ENCODE measurements at regions not wholly inside any gene's neighbourhood (a gene's known extent, or its start where the extent isn't known, plus 50 kb on each side); places are given as distances from the start of the nearest gene placed in this dataset.

GRCh38 chr3:70631716-70632307, 319.4 kb upstream of the MDFIC2 start:
- no peak overlapping the region for H3K9ac ChIP-seq (replicated peaks; ENCODE audit: extremely low read depth, insufficient read depth, low read length)
- H3K4me2 ChIP-seq (ENCODE audit: insufficient read depth, low read length): no peak overlapping the region
- H4K20me1 ChIP-seq (replicated peaks; ENCODE audit: control insufficient read depth, extremely low read depth, insufficient read depth, low read length): no peaks in the 10 kb centered on the region
- intact Hi-C loops (cut with micrococcal nuclease) (no loop called here), dilution Hi-C loops (cut with MboI; ENCODE audit: extremely low pct_ligation_motif_present, low sequenced_read_pairs) (no loop called here)
- H3K36me3 ChIP-seq (ENCODE audit: control insufficient read depth in 2 of 2, extremely low read depth in 1 of 2, insufficient read depth in 2 of 2, low read length in 2 of 2): no peaks in the 10 kb centered on the region
- no peaks in the 10 kb centered on the region for H3K4me1 ChIP-seq (ENCODE audit: control insufficient read depth, extremely low read depth, insufficient read depth, low read length)
- DNase-seq (ENCODE audit: low read depth, low spot score) (no peak), FAIRE-seq (no peak)
- H2AFZ ChIP-seq (ENCODE audit: low read depth, low read length): no peak overlapping the region
- peaks cover 2 to 6% of the 10 kb centered on the region in 2 experiments for H3K27me3 ChIP-seq (ENCODE audit: control insufficient read depth in 2 of 2, insufficient read depth in 2 of 2, low read length in 2 of 2)
- no TSS peak for BruUV-seq (replicated peaks)
- H3K9me1 ChIP-seq (replicated peaks; ENCODE audit: control insufficient read depth, extremely low read depth, insufficient read depth, low read length): no peaks in the 10 kb centered on the region
- TF ChIP-seq, protein P1, sequence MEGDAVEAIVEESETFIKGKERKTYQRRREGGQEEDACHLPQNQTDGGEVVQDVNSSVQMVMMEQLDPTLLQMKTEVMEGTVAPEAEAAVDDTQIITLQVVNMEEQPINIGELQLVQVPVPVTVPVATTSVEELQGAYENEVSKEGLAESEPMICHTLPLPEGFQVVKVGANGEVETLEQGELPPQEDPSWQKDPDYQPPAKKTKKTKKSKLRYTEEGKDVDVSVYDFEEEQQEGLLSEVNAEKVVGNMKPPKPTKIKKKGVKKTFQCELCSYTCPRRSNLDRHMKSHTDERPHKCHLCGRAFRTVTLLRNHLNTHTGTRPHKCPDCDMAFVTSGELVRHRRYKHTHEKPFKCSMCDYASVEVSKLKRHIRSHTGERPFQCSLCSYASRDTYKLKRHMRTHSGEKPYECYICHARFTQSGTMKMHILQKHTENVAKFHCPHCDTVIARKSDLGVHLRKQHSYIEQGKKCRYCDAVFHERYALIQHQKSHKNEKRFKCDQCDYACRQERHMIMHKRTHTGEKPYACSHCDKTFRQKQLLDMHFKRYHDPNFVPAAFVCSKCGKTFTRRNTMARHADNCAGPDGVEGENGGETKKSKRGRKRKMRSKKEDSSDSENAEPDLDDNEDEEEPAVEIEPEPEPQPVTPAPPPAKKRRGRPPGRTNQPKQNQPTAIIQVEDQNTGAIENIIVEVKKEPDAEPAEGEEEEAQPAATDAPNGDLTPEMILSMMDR (IDR thresholded peaks at IDR 0.05; ENCODE audit: extremely low read depth in 1 of 2, insufficient read depth in 1 of 2, low read depth in 1 of 2, low read length in 2 of 2): no peak
- TF ChIP-seq MAX (IDR thresholded peaks at IDR 0.05; ENCODE audit: insufficient read depth, insufficient read length): no peak
- H3K27ac ChIP-seq (ENCODE audit: insufficient read depth, low read depth, low read length): no peak overlapping the region
- no peaks in the 10 kb centered on the region for H3K9me3 ChIP-seq (replicated peaks; ENCODE audit: control insufficient read depth, insufficient read depth, low read length)
- CTCF ChIA-PET: interaction anchor here (0.8 to 1.2 kb wide), 2 partner anchors 11 to 375 kb away, joined by 3 read pairs; no protein-coding TSS in a partner anchor
- POLR2A ChIA-PET: no interaction called here
- no peaks in the 10 kb centered on the region for H3K79me2 ChIP-seq (ENCODE audit: control insufficient read depth, insufficient read depth, low read length)
- no peak overlapping the region for H3K4me3 ChIP-seq (replicated peaks in 1 of 3; ENCODE audit: insufficient read depth in 1 of 3, low read depth in 1 of 3, low read length in 3 of 3)

DNA sequence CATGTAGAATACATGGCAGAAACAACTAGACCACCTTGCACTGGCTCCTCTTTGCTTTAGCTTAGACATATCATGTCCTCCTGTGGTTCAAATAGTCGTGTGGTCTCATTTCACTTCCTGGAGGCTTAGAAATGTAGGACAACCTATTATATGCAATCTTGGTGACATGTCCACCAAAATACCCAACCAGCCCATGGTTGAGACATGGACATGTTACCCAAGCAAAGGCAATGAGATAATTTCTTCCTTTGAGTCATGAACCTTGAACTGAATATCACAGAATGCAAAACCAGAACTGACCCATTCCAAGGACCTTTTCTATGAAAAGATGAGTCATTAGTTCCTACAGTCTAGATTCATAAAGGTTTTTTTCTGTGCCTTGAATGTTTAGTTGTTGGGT, 309.0 kb upstream of the MDFIC2 start:
- H3K9ac ChIP-seq (replicated peaks; ENCODE audit: extremely low read depth, insufficient read depth, low read length): no peak overlapping the region
- H3K27me3 ChIP-seq (ENCODE audit: control insufficient read depth in 2 of 2, insufficient read depth in 2 of 2, low read length in 2 of 2): peaks cover 0 to 6% of the 10 kb centered on the region in 2 experiments
- DNase-seq (ENCODE audit: low read depth, low spot score) (no peak), FAIRE-seq (no peak)
- H3K4me3 ChIP-seq (replicated peaks in 1 of 3; ENCODE audit: insufficient read depth in 1 of 3, low read depth in 1 of 3, low read length in 3 of 3): no peak overlapping the region
- H3K9me3 ChIP-seq (replicated peaks; ENCODE audit: control insufficient read depth, insufficient read depth, low read length): no peaks in the 10 kb centered on the region
- H2AFZ ChIP-seq (ENCODE audit: low read depth, low read length): no peak overlapping the region
- no peaks in the 10 kb centered on the region for H4K20me1 ChIP-seq (replicated peaks; ENCODE audit: control insufficient read depth, extremely low read depth, insufficient read depth, low read length)
- TF ChIP-seq EZH2 (IDR thresholded peaks at IDR 0.05; ENCODE audit: borderline replicate concordance, low read depth, low read length, severe bottlenecking): no peak
- no peak for TF ChIP-seq MYC (IDR thresholded peaks at IDR 0.05; ENCODE audit: low read depth, low read length)
- TF ChIP-seq, protein P1 (IDR thresholded peaks at IDR 0.05; ENCODE audit: extremely low read depth in 1 of 2, insufficient read depth in 1 of 2, low read depth in 1 of 2, low read length in 2 of 2): no peak
- TF ChIP-seq GATA2 (IDR thresholded peaks at IDR 0.05; ENCODE audit: insufficient read depth, insufficient read length, low read depth, low read length): no peak
- no peak for TF ChIP-seq POLR2A (IDR thresholded peaks at IDR 0.05; ENCODE audit: low read depth, low read length)
- TF ChIP-seq FOS (IDR thresholded peaks at IDR 0.05; ENCODE audit: borderline replicate concordance, insufficient read depth, low read length): no peak
- no peak for TF ChIP-seq POLR2AphosphoS5 (IDR thresholded peaks at IDR 0.05; ENCODE audit: insufficient read depth, low read depth, low read length)
- TF ChIP-seq JUN (IDR thresholded peaks at IDR 0.05; ENCODE audit: borderline replicate concordance, insufficient read depth, insufficient read length, low read depth): no peak
- TF ChIP-seq MAX (IDR thresholded peaks at IDR 0.05; ENCODE audit: insufficient read depth, insufficient read length): no peak
- H3K9me1 ChIP-seq (replicated peaks; ENCODE audit: control insufficient read depth, extremely low read depth, insufficient read depth, low read length): no peaks in the 10 kb centered on the region
- no peaks in the 10 kb centered on the region for H3K79me2 ChIP-seq (ENCODE audit: control insufficient read depth, insufficient read depth, low read length)
- H3K4me2 ChIP-seq (ENCODE audit: insufficient read depth, low read length): no peak overlapping the region
- no peaks in the 10 kb centered on the region for H3K36me3 ChIP-seq (ENCODE audit: control insufficient read depth in 2 of 2, extremely low read depth in 1 of 2, insufficient read depth in 2 of 2, low read length in 2 of 2)
- no peak overlapping the region for H3K27ac ChIP-seq (ENCODE audit: insufficient read depth, low read depth, low read length)
- no peaks in the 10 kb centered on the region for H3K4me1 ChIP-seq (ENCODE audit: control insufficient read depth, extremely low read depth, insufficient read depth, low read length)
- dilution Hi-C loops (cut with MboI; ENCODE audit: extremely low pct_ligation_motif_present, low sequenced_read_pairs) (no loop called here), intact Hi-C loops (cut with micrococcal nuclease) (no loop called here)
- no TSS peak for BruUV-seq (replicated peaks)
- ChIA-PET POLR2A (no interaction called here), CTCF (interaction anchor here (1.5 kb wide), 1 partner anchor 10 kb away, joined by 3 read pairs; no protein-coding TSS in a partner anchor)

Measured in endothelial cell of umbilical vein (primary cell).